Transverse colon (tissue), 4 donors: ENCODE measurements at regions not wholly inside any gene's neighbourhood (a gene's known extent, or its start where the extent isn't known, plus 50 kb on each side); places are given as distances from the start of the nearest gene placed in this dataset.

Experiments
- EP300 ChIP-seq: sonication (generic); formaldehyde crosslinking; IDR thresholded peaks from one replicate; pipeline ENCODE4 v1.6.1; 2017; ENCODE audit warnings: antibody characterized with exemption, low read depth
- POLR2A ChIP-seq: fragments of 450-650 bp; IDR thresholded peaks from one replicate; pipeline ENCODE4 v1.6.1; 2016; ENCODE audit warnings: antibody characterized with exemption, mild to moderate bottlenecking, moderate library complexity
- POLR2AphosphoS5 ChIP-seq, 3 donors: sonication (generic); formaldehyde crosslinking; IDR thresholded peaks; one replicate each; pipeline ENCODE4 v1.6.1; 2016; ENCODE audit warnings: antibody characterized with exemption in 3 of 3
- TF ChIP-seq, protein P1 (sequence below), 5 experiments: fragments of 200-600 bp in 3 of 5; fragments of 450-650 bp in 2 of 5; sonication (generic) in 3 of 5; IDR thresholded peaks; 1 replicate in 2 of 5; 2 replicates in 3 of 5; pipeline ENCODE4 v1.5.1; 2016 to 2017; ENCODE audit warnings: antibody characterized with exemption in 5 of 5, inconsistent platforms in 3 of 5, mild to moderate bottlenecking in 2 of 5, moderate library complexity in 1 of 5

DNA sequence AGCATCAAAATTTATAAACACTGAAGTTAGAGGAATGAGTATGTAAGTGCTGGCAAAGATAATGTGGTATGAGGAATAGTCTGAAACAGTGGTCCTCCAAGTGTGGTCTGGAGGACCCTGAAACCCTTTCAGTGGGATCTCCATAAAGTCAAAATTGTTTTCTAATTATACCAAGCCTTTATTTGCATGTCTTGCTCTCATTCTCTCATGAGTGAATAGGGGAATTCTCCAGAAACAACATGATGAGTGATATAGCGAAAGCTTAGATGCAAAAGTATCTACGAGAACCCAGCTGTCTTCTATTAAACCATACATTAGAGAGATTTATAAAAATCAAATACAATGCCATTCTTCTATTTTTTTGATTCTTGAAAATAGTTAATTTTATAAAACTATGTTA lies 145.0 kb upstream of the RAG2 start:
- TF ChIP-seq, protein P1, sequence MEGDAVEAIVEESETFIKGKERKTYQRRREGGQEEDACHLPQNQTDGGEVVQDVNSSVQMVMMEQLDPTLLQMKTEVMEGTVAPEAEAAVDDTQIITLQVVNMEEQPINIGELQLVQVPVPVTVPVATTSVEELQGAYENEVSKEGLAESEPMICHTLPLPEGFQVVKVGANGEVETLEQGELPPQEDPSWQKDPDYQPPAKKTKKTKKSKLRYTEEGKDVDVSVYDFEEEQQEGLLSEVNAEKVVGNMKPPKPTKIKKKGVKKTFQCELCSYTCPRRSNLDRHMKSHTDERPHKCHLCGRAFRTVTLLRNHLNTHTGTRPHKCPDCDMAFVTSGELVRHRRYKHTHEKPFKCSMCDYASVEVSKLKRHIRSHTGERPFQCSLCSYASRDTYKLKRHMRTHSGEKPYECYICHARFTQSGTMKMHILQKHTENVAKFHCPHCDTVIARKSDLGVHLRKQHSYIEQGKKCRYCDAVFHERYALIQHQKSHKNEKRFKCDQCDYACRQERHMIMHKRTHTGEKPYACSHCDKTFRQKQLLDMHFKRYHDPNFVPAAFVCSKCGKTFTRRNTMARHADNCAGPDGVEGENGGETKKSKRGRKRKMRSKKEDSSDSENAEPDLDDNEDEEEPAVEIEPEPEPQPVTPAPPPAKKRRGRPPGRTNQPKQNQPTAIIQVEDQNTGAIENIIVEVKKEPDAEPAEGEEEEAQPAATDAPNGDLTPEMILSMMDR (IDR thresholded peaks at IDR 0.05): no peak
- TF ChIP-seq EP300: no peak
- TF ChIP-seq POLR2A: no peak
- TF ChIP-seq POLR2AphosphoS5 (IDR thresholded peaks at IDR 0.05): no peak
